ENCODE measurements at regions not wholly inside any gene's neighbourhood (a gene's known extent, or its start where the extent isn't known, plus 50 kb on each side); places are given as distances from the start of the nearest gene placed in this dataset.

- TF ChIP-seq CTCF (conservative IDR thresholded peaks at IDR 0.05 in 1 of 2, IDR thresholded peaks at IDR 0.05 in 1 of 2; ENCODE audit: extremely low read depth in 1 of 2, insufficient read depth in 1 of 2, low read depth in 1 of 2, low read length in 2 of 2): no peak
- no peak for TF ChIP-seq EZH2 (IDR thresholded peaks at IDR 0.05; ENCODE audit: borderline replicate concordance, low read length)
These were observed 162.7 kb upstream of the PRSS1 start for GRCh38 chr7:142586611-142587010.
